Adrenal gland (tissue), 9 donors: ENCODE measurements at regions not wholly inside any gene's neighbourhood (a gene's known extent, or its start where the extent isn't known, plus 50 kb on each side); places are given as distances from the start of the nearest gene placed in this dataset.

Experiments
- DNase-seq, 7 donors: peaks; one replicate each; pipeline ENCODE4 v3.0.0-alpha.2; 2019 to 2020
- H3K27ac ChIP-seq, 5 donors: fragments of 200-600 bp; sonication (generic) in 4 of 5; 1 replicate in 3 of 5; 2 replicates in 2 of 5; pipeline versions ENCODE4 v1.5.1 to v1.8.0; 2016 to 2020; ENCODE audit warnings: mild to moderate bottlenecking in 1 of 5
- H3K27me3 ChIP-seq: fragments of 200-600 bp; 2 replicates; pipeline ENCODE4 v1.8.0; 2021
- H3K36me3 ChIP-seq, 2 donors: fragments of 200-600 bp; replicated peaks in 1 of 2; 1 replicate in 1 of 2; 2 replicates in 1 of 2; pipeline versions ENCODE4 v1.5.1 to v1.8.0; 2018 to 2022
- H3K4me1 ChIP-seq, 2 donors: fragments of 200-600 bp; replicated peaks in 1 of 2; 1 replicate in 1 of 2; 2 replicates in 1 of 2; pipeline versions ENCODE4 v1.5.1 to v1.8.0; 2018 to 2021
- H3K4me3 ChIP-seq, 4 donors: fragments of 200-600 bp; sonication (generic) in 3 of 4; one replicate each; pipeline ENCODE4 v1.5.1; 2016 to 2018
- H3K9me3 ChIP-seq, 3 donors: fragments of 200-600 bp; sonication (generic) in 1 of 3; replicated peaks in 1 of 3; 1 replicate in 2 of 3; 2 replicates in 1 of 3; pipeline versions ENCODE4 v1.5.1 to v1.8.0; 2016 to 2021
- POLR2A ChIP-seq, 2 donors: fragments of 450-650 bp; IDR thresholded peaks; one replicate each; pipeline ENCODE4 v1.6.1; 2017; ENCODE audit warnings: antibody characterized with exemption in 2 of 2, mild to moderate bottlenecking in 2 of 2, moderate library complexity in 1 of 2
- WGBS, 4 donors: extraction: QIAGEN DNeasy Blood & Tissue Kit in 2 of 4; methylation state at CpG; one replicate each; pipeline versions ENCODE4 v1.1.5 to v1.1.7; 2013 to 2017; 5-methylcytosine and 5-hydroxymethylcytosine counted together
- intact Hi-C, 2 donors: fragments of 100-400 bp; cut with DNase I; formaldehyde crosslinking; loops; one replicate each; pipeline versions ENCODE4 v1.14.1 to v1.15.0; 2022 to 2023
- TF ChIP-seq, protein P1 (sequence below), 6 experiments: fragments of 450-650 bp in 4 of 6; fragments of 200-600 bp in 2 of 6; sonication (generic) in 1 of 6; IDR thresholded peaks; 1 replicate in 5 of 6; 2 replicates in 1 of 6; pipeline versions ENCODE4 v1.5.1 to v1.8.0; 2016 to 2021; ENCODE audit warnings: antibody characterized with exemption in 6 of 6, mild to moderate bottlenecking in 2 of 6, moderate library complexity in 1 of 6
- donor health status: healthy with polysubstance abuse.
- donor health status: Bipolar disorder and iron deficiency.
- donor health status: DM: yes; HTN: yes; CAD: no.
- donor health status: DM: no; HTN: no; CAD: no.
- donor health status: DM: no; HTN: no; CAD: no.

DNA sequence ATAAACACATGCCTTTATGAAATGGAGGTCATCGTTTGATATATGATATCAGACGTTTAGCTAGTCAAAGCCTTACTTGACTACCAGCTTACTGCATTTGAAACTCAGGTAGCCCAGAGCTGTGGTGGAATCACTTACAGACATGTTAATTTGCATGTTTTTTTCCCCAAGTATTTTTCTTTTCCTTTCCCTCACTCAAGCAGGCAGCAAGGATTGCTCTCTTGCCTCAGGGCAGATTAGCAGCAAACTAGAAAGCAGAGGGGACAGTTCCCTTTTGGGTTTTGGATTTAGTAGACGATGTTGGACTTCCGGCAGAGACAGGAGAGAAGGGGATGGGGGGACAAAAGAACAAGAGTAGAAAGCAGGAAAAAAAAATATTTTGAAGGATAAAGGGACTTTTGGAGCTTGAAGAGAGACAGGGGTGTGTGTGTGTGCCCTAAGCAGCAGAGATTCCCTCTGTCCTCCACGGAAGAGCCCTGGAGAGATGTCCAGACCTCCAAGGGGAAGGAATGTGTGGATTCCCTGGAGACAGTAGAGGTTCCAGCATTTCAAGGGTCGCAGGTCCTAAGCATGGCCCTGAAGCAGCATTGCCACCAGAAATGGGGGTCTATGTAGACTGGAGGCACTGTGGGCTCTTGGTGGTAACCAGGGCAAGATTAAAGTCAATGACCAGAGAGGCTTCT is 86.8 kb upstream of the CADPS start:
- intact Hi-C loops = no loop called here

GRCh38 chr3:62962714-62963113 is 87.5 kb upstream of the CADPS start:
- TF ChIP-seq POLR2A (IDR thresholded peaks at IDR 0.05) = no peak
- TF ChIP-seq, protein P1, sequence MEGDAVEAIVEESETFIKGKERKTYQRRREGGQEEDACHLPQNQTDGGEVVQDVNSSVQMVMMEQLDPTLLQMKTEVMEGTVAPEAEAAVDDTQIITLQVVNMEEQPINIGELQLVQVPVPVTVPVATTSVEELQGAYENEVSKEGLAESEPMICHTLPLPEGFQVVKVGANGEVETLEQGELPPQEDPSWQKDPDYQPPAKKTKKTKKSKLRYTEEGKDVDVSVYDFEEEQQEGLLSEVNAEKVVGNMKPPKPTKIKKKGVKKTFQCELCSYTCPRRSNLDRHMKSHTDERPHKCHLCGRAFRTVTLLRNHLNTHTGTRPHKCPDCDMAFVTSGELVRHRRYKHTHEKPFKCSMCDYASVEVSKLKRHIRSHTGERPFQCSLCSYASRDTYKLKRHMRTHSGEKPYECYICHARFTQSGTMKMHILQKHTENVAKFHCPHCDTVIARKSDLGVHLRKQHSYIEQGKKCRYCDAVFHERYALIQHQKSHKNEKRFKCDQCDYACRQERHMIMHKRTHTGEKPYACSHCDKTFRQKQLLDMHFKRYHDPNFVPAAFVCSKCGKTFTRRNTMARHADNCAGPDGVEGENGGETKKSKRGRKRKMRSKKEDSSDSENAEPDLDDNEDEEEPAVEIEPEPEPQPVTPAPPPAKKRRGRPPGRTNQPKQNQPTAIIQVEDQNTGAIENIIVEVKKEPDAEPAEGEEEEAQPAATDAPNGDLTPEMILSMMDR (IDR thresholded peaks at IDR 0.05) = no peak
- no peaks in the 10 kb centered on the region for H3K9me3 ChIP-seq
- H3K4me3 ChIP-seq = no peak overlapping the region
- no peak for DNase-seq
- 42 to 69% (median 54%) methylated on average over 1 of the region's 1 CpG for WGBS, 4 donors
- H3K27me3 ChIP-seq = no peaks in the 10 kb centered on the region
- intact Hi-C loops = no loop called here
- H3K4me1 ChIP-seq = no peaks in the 10 kb centered on the region
- no peak overlapping the region for H3K27ac ChIP-seq
- no peaks in the 10 kb centered on the region for H3K36me3 ChIP-seq

More for the DNA sequence above, 86.8 kb upstream of the CADPS start:
- H3K4me1 ChIP-seq = no peaks in the 10 kb centered on the region
- H3K36me3 ChIP-seq = no peaks in the 10 kb centered on the region
- DNase-seq = no peak
- no peak for TF ChIP-seq POLR2A (IDR thresholded peaks at IDR 0.05)
- TF ChIP-seq, protein P1 (IDR thresholded peaks at IDR 0.05) = no peak
- no peaks in the 10 kb centered on the region for H3K9me3 ChIP-seq
- H3K27ac ChIP-seq = no peak overlapping the region
- WGBS, 4 donors = 59 to 69% (median 63%) methylated on average over 6 of the region's 6 CpGs
- no peak overlapping the region for H3K4me3 ChIP-seq
- H3K27me3 ChIP-seq = no peaks in the 10 kb centered on the region

DNA sequence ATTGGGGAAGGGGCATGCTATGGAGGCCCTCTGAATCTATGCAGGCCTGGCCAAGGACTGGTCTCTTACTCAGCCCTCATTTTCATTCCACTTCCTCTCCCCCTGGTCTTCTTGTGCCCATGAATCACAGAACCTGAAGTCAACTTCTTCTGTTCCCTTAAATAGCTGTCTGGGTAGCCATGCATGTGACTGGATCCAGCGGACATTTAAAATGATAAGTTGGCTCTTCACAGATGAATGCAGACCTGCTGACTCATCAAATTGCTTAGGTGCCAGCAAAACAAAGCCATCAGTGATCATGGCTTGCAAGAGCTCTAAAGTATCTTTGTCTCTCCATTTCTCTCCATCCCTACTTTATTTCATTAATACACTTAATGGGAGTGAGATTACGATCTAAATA is 90.1 kb upstream of the CADPS start:
- intact Hi-C loops = no loop called here
- DNase-seq = no peak
- TF ChIP-seq, protein P1 (IDR thresholded peaks at IDR 0.05) = no peak
- TF ChIP-seq POLR2A (IDR thresholded peaks at IDR 0.05) = no peak
- Histone ChIP-seq H3K36me3 (no peaks in the 10 kb centered on the region), H3K27me3 (no peaks in the 10 kb centered on the region), H3K9me3 (no peaks in the 10 kb centered on the region), H3K4me1 (no peaks in the 10 kb centered on the region), H3K27ac (no peak overlapping the region), H3K4me3 (no peak overlapping the region)
- WGBS, 4 donors = 58 to 79% (median 69%) methylated on average over 2 of the region's 2 CpGs

DNA sequence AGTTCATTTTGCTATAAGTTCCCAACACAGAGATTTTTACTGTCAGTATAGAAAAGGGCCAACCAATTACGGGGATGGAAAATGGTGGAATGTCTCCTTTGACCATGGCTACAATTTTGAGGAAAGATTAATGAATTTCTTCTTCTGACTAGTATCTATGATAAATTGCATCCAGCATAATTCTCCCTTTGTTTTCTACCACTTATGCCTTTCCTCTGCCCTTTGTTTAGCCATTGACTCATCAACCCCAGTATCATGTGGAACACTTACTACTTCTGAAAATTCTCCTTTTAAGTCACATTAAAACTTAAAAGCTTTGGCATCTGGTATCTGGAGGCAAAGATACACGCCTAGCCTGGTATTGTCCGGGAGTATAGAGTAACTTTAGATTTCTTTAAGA is 92.9 kb upstream of the CADPS start:
- no peaks in the 10 kb centered on the region for H3K9me3 ChIP-seq
- TF ChIP-seq POLR2A (IDR thresholded peaks at IDR 0.05) = no peak
- TF ChIP-seq, protein P1 (IDR thresholded peaks at IDR 0.05) = no peak
- H3K36me3 ChIP-seq = no peaks in the 10 kb centered on the region
- H3K4me1 ChIP-seq = no peaks in the 10 kb centered on the region
- whole genome bisulfite sequencing, 4 donors = 71 to 84% (median 77%) methylated on average over 3 of the region's 3 CpGs
- H3K4me3 ChIP-seq = no peak overlapping the region
- H3K27ac ChIP-seq = no peak overlapping the region
- no peak for DNase-seq
- H3K27me3 ChIP-seq = no peaks in the 10 kb centered on the region
- intact Hi-C loops = no loop called here
